GM23248 (cell line): ENCODE measurements at regions not wholly inside any gene's neighbourhood (a gene's known extent, or its start where the extent isn't known, plus 50 kb on each side); places are given as distances from the start of the nearest gene placed in this dataset.

ENCODE experiments used
- DNase-seq: peaks from one replicate; pipeline ENCODE4 v3.0.0-alpha.2; 2015
- H2AFZ ChIP-seq: fragments of 200-600 bp; sonication (generic); 2 replicates; pipeline ENCODE4 v1.6.1; 2016; ENCODE audit warnings: antibody characterized with exemption
- H3F3A ChIP-seq: fragments of 200-600 bp; sonication (generic); 2 replicates; pipeline ENCODE4 v1.6.1; 2016; ENCODE audit warnings: mild to moderate bottlenecking, antibody characterized with exemption, mixed run types; ENCODE audit not compliant: insufficient read depth
- H3K27ac ChIP-seq: fragments of 200-600 bp; sonication (generic); 2 replicates; pipeline ENCODE4 v1.5.1; 2016; ENCODE audit warnings: mild to moderate bottlenecking
- H3K27me3 ChIP-seq: fragments of 200-600 bp; sonication (generic); replicated peaks from 2 replicates; pipeline ENCODE4 v1.6.1; 2016; ENCODE audit warnings: mild to moderate bottlenecking; ENCODE audit not compliant: insufficient read depth
- H3K36me3 ChIP-seq: fragments of 200-600 bp; sonication (generic); 2 replicates; pipeline ENCODE4 v1.6.1; 2016; ENCODE audit warnings: low read depth, mild to moderate bottlenecking
- H3K4me1 ChIP-seq: fragments of 200-600 bp; sonication (generic); 2 replicates; pipeline ENCODE4 v1.6.1; 2016; ENCODE audit warnings: mild to moderate bottlenecking; ENCODE audit not compliant: insufficient read depth
- H3K4me2 ChIP-seq: fragments of 200-600 bp; sonication (generic); one replicate; pipeline ENCODE4 v1.6.1; 2016; ENCODE audit warnings: mild to moderate bottlenecking; ENCODE audit not compliant: unreplicated experiment
- H3K4me3 ChIP-seq: fragments of 200-600 bp; sonication (generic); 2 replicates; pipeline ENCODE4 v1.5.1; 2016; ENCODE audit warnings: mild to moderate bottlenecking
- H3K79me2 ChIP-seq: fragments of 200-600 bp; sonication (generic); 2 replicates; pipeline ENCODE4 v1.6.1; 2016; ENCODE audit warnings: mild to moderate bottlenecking; ENCODE audit not compliant: insufficient read depth
- H3K9ac ChIP-seq: fragments of 200-600 bp; sonication (generic); 2 replicates; pipeline ENCODE4 v1.6.1; 2016; ENCODE audit warnings: mild to moderate bottlenecking
- H3K9me2 ChIP-seq: fragments of 200-600 bp; sonication (generic); 2 replicates; pipeline ENCODE4 v1.6.1; 2016; ENCODE audit warnings: mixed run types, mild to moderate bottlenecking, moderate library complexity; ENCODE audit not compliant: insufficient read depth
- H3K9me3 ChIP-seq: fragments of 200-600 bp; sonication (generic); one replicate; pipeline ENCODE4 v1.6.1; 2017; ENCODE audit warnings: low read depth
- H4K20me1 ChIP-seq: fragments of 200-600 bp; sonication (generic); 2 replicates; pipeline ENCODE4 v1.6.0; 2016; ENCODE audit not compliant: insufficient read depth
- EZH2 ChIP-seq: fragments of 200-600 bp; sonication (generic); IDR thresholded peaks from 2 replicates; pipeline ENCODE4 v1.6.1; 2018; ENCODE audit warnings: antibody characterized with exemption, mild to moderate bottlenecking; ENCODE audit not compliant: insufficient read depth, poor library complexity, severe bottlenecking
- EZH2phosphoT487 ChIP-seq: fragments of 200-600 bp; sonication (generic); IDR thresholded peaks from 2 replicates; pipeline ENCODE4 v1.6.1; 2018; ENCODE audit warnings: antibody characterized with exemption, moderate library complexity, mild to moderate bottlenecking, low read depth; ENCODE audit not compliant: insufficient read depth
- WGBS, 2 experiments: methylation state at CpG; one replicate each; pipeline ENCODE4 v1.1.6; 2015 to 2017; ENCODE audit warnings: low lambda C conversion rate in 2 of 2, low coverage in 1 of 2; ENCODE audit errors: missing lambda C conversion rate in 2 of 2; 5-methylcytosine and 5-hydroxymethylcytosine counted together
- in situ Hi-C: fragments of 300-500 bp; cut with MboI; formaldehyde crosslinking; loops from 2 replicates; pipeline ENCODE4 v1.15.0; 2020

- Histone ChIP-seq H3K9me2 (no peaks in the 10 kb centered on the region), H3K4me1 (no peaks in the 10 kb centered on the region), H2AFZ (no peak overlapping the region), H3K36me3 (no peaks in the 10 kb centered on the region), H3F3A (no peaks in the 10 kb centered on the region), H3K4me2 (no peak overlapping the region), H3K79me2 (no peaks in the 10 kb centered on the region), H3K9ac (no peak overlapping the region), H4K20me1 (no peaks in the 10 kb centered on the region), H3K9me3 (no peaks in the 10 kb centered on the region), H3K27ac (no peak overlapping the region), H3K27me3 (no peaks in the 10 kb centered on the region), H3K4me3 (no peak overlapping the region)
- WGBS, 2 experiments, result 64 to 71% methylated on average over 10 of the region's 10 CpGs
- in situ Hi-C loops, result no loop called here
- TF ChIP-seq EZH2phosphoT487, result no peak
- TF ChIP-seq EZH2, result no peak
- no peak for DNase-seq
These were observed 108.0 kb downstream of the PPM1A start for GRCh38 chr14:60356906-60357550.

DNA sequence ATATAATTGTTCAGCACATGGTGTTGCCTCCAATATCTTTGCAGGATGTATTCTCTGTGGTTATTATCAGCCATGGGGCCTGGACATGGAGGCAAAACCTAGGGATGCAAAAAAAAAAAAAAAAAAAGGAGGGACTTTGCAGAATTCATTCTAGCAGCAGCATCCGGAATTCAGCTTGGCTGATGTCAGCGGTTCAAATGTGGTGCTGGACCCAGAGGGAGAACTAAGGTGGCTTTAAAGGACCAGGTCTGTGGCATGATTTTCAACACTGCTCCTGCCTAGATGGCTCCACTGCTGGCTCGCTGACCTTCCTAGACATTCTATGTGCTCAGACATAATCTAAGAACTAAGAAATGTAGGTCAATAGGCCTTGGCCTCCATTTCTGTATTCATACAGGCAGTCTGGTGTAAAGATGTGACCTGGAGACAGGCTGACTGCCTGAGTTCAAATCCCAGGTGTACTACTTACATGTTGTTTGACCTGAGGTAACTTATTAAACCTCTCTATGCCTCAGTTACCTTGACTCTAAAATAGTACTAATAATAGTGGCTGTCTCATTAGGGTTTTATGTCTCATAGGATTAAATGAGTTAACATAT is 108.6 kb downstream of the PPM1A start:
- Histone ChIP-seq H3K9ac (no peak overlapping the region), H3K4me1 (no peaks in the 10 kb centered on the region), H3K36me3 (no peaks in the 10 kb centered on the region), H3K4me3 (no peak overlapping the region), H3K27me3 (no peaks in the 10 kb centered on the region), H3K4me2 (no peak overlapping the region), H3K27ac (no peak overlapping the region), H3K9me2 (no peaks in the 10 kb centered on the region), H3K9me3 (no peaks in the 10 kb centered on the region), H4K20me1 (no peaks in the 10 kb centered on the region), H3F3A (no peaks in the 10 kb centered on the region), H2AFZ (no peak overlapping the region), H3K79me2 (no peaks in the 10 kb centered on the region)
- in situ Hi-C loops, result no loop called here
- TF ChIP-seq EZH2, result no peak
- TF ChIP-seq EZH2phosphoT487, result no peak
- 50 to 61% methylated on average over 3 of the region's 3 CpGs for WGBS, 2 experiments
- no peak for DNase-seq

DNA sequence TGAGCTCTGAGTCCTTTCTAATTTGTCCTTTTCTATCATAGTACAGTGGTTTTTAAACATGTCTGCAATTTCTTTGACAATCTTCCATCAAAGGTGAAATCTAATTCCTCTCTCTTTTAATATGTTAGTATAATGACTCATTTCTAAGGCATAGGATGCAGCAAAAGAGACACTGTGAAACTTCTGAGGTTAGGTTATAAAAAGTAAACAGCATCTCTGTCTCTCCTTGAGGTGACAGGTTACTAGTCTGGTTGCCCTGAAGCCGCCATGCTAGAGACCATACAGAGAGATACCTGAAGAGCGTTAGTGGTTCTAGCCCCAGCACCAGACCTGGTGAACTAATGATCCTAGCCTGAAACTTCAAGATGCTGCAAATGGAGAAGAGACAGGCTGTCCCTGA is 114.3 kb downstream of the PPM1A start:
- H3F3A ChIP-seq, result no peaks in the 10 kb centered on the region
- TF ChIP-seq EZH2 (no peak), EZH2phosphoT487 (no peak)
- H3K4me3 ChIP-seq, result no peak overlapping the region
- 61 to 74% methylated on average over 2 of the region's 2 CpGs for WGBS, 2 experiments
- 0 out of 2 replicates have a peak, but pooled peaks cover 6% of the 10 kb centered on the region for H3K27me3 ChIP-seq
- no peaks in the 10 kb centered on the region for H3K36me3 ChIP-seq
- H3K27ac ChIP-seq, result no peak overlapping the region
- DNase-seq, result no peak
- no peaks in the 10 kb centered on the region for H4K20me1 ChIP-seq
- no peak overlapping the region for H2AFZ ChIP-seq
- no peaks in the 10 kb centered on the region for H3K4me1 ChIP-seq
- no peaks in the 10 kb centered on the region for H3K9me2 ChIP-seq
- no peak overlapping the region for H3K9ac ChIP-seq
- H3K4me2 ChIP-seq, result no peak overlapping the region
- no peaks in the 10 kb centered on the region for H3K9me3 ChIP-seq
- in situ Hi-C loops, result no loop called here
- no peaks in the 10 kb centered on the region for H3K79me2 ChIP-seq

DNA sequence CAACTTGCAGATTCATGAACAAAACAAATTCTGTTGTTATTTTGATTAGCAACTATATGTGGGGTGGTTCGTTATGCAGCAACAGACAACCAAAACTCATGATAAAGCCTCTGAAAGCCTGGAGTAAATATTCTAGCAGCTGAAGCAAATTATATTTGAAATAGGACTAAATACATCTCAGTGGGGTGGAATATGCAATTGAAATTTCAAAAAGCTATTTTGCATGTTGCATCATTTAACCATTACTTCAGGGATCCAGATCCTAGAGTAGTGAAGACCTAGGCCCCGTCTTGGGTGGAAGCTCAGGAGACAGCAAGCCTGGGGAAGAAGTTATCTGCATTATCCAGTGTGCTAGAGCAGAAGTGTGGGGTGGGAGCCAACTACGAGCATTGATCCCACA is 114.7 kb downstream of the PPM1A start:
- no peak overlapping the region for H2AFZ ChIP-seq
- in situ Hi-C loops, result no loop called here

More for the DNA sequence above, 114.7 kb downstream of the PPM1A start:
- Histone ChIP-seq H3K9ac (no peak overlapping the region), H3K4me3 (no peak overlapping the region), H3K36me3 (no peaks in the 10 kb centered on the region), H3K79me2 (no peaks in the 10 kb centered on the region), H3K9me2 (no peaks in the 10 kb centered on the region), H3F3A (no peaks in the 10 kb centered on the region), H3K27ac (no peak overlapping the region), H3K27me3 (0 out of 2 replicates have a peak, but pooled peaks cover 6% of the 10 kb centered on the region), H3K9me3 (no peaks in the 10 kb centered on the region), H3K4me1 (no peaks in the 10 kb centered on the region), H4K20me1 (no peaks in the 10 kb centered on the region), H3K4me2 (no peak overlapping the region)
- DNase-seq, result no peak
- 12 to 17% methylated on average over 3 of the region's 3 CpGs for WGBS, 2 experiments
- no peak for TF ChIP-seq EZH2
- no peak for TF ChIP-seq EZH2phosphoT487
